ENCODE measurements at regions not wholly inside any gene's neighbourhood (a gene's known extent, or its start where the extent isn't known, plus 50 kb on each side); places are given as distances from the start of the nearest gene placed in this dataset.

DNA sequence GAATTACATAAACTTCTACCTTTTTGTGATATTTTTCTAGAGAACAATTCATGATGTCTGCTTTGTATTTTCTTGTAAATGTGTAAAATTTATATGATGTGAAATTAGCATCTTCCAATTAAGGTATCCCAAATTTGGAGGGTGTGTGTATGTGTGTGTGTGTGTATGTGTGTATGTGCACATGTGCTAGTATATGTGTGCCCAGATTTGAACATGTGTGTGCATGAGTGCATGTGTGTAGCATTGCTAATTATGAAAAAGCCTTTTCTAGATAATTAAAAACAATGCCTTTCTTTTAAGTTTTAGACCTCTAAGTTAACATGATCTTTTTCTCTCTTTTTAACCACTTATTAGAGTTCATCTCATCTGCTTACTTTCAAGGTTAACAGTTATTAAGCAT lies 208.0 kb upstream of the SPOPL start:
- TF ChIP-seq, protein P1, sequence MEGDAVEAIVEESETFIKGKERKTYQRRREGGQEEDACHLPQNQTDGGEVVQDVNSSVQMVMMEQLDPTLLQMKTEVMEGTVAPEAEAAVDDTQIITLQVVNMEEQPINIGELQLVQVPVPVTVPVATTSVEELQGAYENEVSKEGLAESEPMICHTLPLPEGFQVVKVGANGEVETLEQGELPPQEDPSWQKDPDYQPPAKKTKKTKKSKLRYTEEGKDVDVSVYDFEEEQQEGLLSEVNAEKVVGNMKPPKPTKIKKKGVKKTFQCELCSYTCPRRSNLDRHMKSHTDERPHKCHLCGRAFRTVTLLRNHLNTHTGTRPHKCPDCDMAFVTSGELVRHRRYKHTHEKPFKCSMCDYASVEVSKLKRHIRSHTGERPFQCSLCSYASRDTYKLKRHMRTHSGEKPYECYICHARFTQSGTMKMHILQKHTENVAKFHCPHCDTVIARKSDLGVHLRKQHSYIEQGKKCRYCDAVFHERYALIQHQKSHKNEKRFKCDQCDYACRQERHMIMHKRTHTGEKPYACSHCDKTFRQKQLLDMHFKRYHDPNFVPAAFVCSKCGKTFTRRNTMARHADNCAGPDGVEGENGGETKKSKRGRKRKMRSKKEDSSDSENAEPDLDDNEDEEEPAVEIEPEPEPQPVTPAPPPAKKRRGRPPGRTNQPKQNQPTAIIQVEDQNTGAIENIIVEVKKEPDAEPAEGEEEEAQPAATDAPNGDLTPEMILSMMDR (IDR thresholded peaks at IDR 0.05), result no peak
- TF ChIP-seq POLR2A (IDR thresholded peaks at IDR 0.05), result no peak

Measured in adrenal gland (tissue), 5 donors.